Spleen (tissue), 11 donors: ENCODE measurements at regions not wholly inside any gene's neighbourhood (a gene's known extent, or its start where the extent isn't known, plus 50 kb on each side); places are given as distances from the start of the nearest gene placed in this dataset.

Experiments used
- DNase-seq: peaks from one replicate; pipeline ENCODE4 v3.0.0-alpha.2; 2020
- H3K27ac ChIP-seq, 8 donors: fragments of 200-600 bp; sonication (generic) in 7 of 8; 1 replicate in 4 of 8; 2 replicates in 4 of 8; pipeline versions ENCODE4 v1.5.0 to v1.8.0; 2016 to 2021; ENCODE audit warnings: inconsistent platforms in 4 of 8, mild to moderate bottlenecking in 4 of 8, moderate library complexity in 1 of 8
- H3K27me3 ChIP-seq, 7 donors: fragments of 200-600 bp; sonication (generic) in 6 of 7; replicated peaks in 1 of 7; 1 replicate in 4 of 7; 2 replicates in 3 of 7; pipeline versions ENCODE4 v1.5.0 to v1.8.0; 2016 to 2021; ENCODE audit warnings: inconsistent platforms in 3 of 7, mild to moderate bottlenecking in 1 of 7
- H3K36me3 ChIP-seq, 6 donors: fragments of 200-600 bp; sonication (generic) in 5 of 6; 1 replicate in 4 of 6; 2 replicates in 2 of 6; pipeline versions ENCODE4 v1.5.0 to v1.8.0; 2016 to 2021; ENCODE audit warnings: inconsistent platforms in 2 of 6
- H3K4me1 ChIP-seq, 6 donors: fragments of 200-600 bp; sonication (generic) in 5 of 6; 1 replicate in 3 of 6; 2 replicates in 3 of 6; pipeline versions ENCODE4 v1.5.0 to v1.8.0; 2016 to 2021; ENCODE audit warnings: inconsistent platforms in 3 of 6
- H3K4me3 ChIP-seq, 8 donors: fragments of 200-600 bp; sonication (generic) in 7 of 8; 1 replicate in 4 of 8; 2 replicates in 4 of 8; pipeline versions ENCODE4 v1.5.0 to v1.8.0; 2016 to 2021; ENCODE audit warnings: inconsistent platforms in 4 of 8, mild to moderate bottlenecking in 4 of 8, moderate library complexity in 2 of 8
- H3K9me3 ChIP-seq, 8 donors: fragments of 200-600 bp; sonication (generic) in 7 of 8; 1 replicate in 4 of 8; 2 replicates in 4 of 8; pipeline versions ENCODE4 v1.5.0 to v1.8.0; 2016 to 2021; ENCODE audit warnings: inconsistent platforms in 4 of 8
- POLR2A ChIP-seq, 3 donors: fragments of 450-650 bp; IDR thresholded peaks; one replicate each; pipeline ENCODE4 v1.5.1; 2017; ENCODE audit warnings: antibody characterized with exemption in 3 of 3, mild to moderate bottlenecking in 1 of 3
- POLR2AphosphoS5 ChIP-seq, 3 donors: sonication (generic); formaldehyde crosslinking; IDR thresholded peaks; one replicate each; pipeline ENCODE4 v1.5.1; 2017; ENCODE audit warnings: antibody characterized with exemption in 3 of 3
- WGBS, 5 donors: extraction: QIAGEN DNeasy Blood & Tissue Kit in 3 of 5; methylation state at CpG; one replicate each; pipeline versions ENCODE4 v1.1.5 to v1.1.7; 2013 to 2018; 5-methylcytosine and 5-hydroxymethylcytosine counted together
- intact Hi-C: fragments of 100-400 bp; cut with DNase I; formaldehyde crosslinking; loops from one replicate; pipeline ENCODE4 v1.15.0; 2023; ENCODE audit warnings: low total_unique reads
- TF ChIP-seq, protein P1 (sequence below), 11 experiments: fragments of 200-600 bp in 7 of 11; fragments of 450-650 bp in 4 of 11; sonication (generic) in 4 of 11; IDR thresholded peaks in 8 of 11; conservative IDR thresholded peaks in 3 of 11; 1 replicate in 7 of 11; 2 replicates in 4 of 11; pipeline versions ENCODE4 v1.4.0 to v1.8.0; 2016 to 2021; ENCODE audit warnings: antibody characterized with exemption in 11 of 11, inconsistent platforms in 4 of 11, mild to moderate bottlenecking in 1 of 11
- donor health status: healthy with polysubstance abuse.
- donor health status: DM: no; HTN: no; CAD: no; lungs with moderate emphysema.
- donor health status: DM: no; HTN: no; CAD: no.
- donor health status: Bipolar disorder and iron deficiency.
- donor health status: healthy.
- donor health status: DM: no; HTN: no; CAD: no.
- donor health status: DM: yes; HTN: yes; CAD: no.

DNA sequence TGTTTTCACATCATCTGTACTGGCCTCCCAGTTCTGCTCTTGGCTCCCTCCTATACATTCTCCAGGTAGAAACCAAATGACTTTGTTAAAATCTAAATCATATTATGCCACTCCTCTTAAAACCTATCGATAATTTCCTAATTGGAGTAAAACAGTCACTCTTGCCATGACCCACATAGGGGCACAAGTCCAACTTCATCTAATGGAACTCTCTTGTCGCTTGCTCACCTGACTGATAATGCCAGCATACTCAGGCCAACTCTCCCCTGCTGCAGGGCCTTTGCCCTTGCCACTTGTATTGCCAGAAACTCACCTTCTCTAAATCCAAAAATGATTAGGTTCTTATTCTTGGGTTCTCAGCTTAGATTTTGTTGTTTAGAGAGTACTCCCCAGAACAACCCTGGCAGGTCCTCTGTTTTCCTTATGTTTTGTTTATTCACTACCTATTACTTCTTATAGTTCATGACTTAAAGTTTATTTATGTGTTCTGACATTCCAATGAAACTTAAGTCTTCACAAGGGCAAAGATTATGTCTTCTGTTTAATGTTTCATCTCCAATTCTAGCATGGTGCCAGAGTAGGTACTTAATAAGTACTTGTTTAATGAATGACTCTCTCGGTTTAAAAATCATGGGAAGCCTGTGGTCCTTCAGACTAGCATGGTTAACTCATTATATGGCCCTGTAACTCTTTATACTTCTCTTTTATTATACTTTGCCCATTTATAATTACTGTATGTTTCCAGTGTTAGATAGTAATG lies 345.9 kb upstream of the SMIM30 start:
- no peak for DNase-seq
- Histone ChIP-seq H3K4me1 (no peaks in the 10 kb centered on the region), H3K27ac (no peak overlapping the region), H3K36me3 (no peaks in the 10 kb centered on the region), H3K4me3 (no peak overlapping the region), H3K27me3 (no peaks in the 10 kb centered on the region), H3K9me3 (peaks cover 0 to 25% (median 16%) of the 10 kb centered on the region in 8 donors)
- WGBS, 5 donors: 72 to 85% (median 79%) methylated on average over 3 of the region's 3 CpGs
- TF ChIP-seq, protein P1, sequence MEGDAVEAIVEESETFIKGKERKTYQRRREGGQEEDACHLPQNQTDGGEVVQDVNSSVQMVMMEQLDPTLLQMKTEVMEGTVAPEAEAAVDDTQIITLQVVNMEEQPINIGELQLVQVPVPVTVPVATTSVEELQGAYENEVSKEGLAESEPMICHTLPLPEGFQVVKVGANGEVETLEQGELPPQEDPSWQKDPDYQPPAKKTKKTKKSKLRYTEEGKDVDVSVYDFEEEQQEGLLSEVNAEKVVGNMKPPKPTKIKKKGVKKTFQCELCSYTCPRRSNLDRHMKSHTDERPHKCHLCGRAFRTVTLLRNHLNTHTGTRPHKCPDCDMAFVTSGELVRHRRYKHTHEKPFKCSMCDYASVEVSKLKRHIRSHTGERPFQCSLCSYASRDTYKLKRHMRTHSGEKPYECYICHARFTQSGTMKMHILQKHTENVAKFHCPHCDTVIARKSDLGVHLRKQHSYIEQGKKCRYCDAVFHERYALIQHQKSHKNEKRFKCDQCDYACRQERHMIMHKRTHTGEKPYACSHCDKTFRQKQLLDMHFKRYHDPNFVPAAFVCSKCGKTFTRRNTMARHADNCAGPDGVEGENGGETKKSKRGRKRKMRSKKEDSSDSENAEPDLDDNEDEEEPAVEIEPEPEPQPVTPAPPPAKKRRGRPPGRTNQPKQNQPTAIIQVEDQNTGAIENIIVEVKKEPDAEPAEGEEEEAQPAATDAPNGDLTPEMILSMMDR (IDR thresholded peaks at IDR 0.05 in 8 of 11, conservative IDR thresholded peaks at IDR 0.05 in 3 of 11): no peak
- TF ChIP-seq POLR2AphosphoS5 (IDR thresholded peaks at IDR 0.05) (no peak), POLR2A (IDR thresholded peaks at IDR 0.05) (no peak)
- intact Hi-C loops: no loop called here

DNA sequence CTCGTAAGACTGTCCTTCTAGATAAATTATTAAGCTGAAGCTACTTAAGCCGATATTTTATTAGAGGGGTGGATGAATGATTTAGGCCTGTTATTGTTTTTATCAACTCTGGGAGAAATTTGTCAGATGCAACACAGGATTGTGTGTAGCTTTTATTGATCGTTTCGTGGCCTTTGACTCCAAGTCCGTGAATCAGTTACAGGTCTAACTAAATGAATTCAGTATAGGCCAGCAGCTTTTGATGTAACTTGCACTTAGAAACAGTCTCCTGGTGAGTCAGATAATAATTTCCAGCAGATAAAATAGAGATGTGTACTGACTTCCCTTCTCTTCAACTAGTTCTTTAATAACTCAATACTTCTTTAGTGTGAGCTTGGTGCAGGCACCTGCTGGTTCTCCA lies 341.7 kb upstream of the SMIM30 start:
- Histone ChIP-seq H3K27me3 (no peaks in the 10 kb centered on the region), H3K9me3 (no peaks in the 10 kb centered on the region), H3K4me1 (no peaks in the 10 kb centered on the region), H3K27ac (no peak overlapping the region), H3K36me3 (no peaks in the 10 kb centered on the region), H3K4me3 (no peak overlapping the region)
- no peak for TF ChIP-seq POLR2A (IDR thresholded peaks at IDR 0.05)
- TF ChIP-seq POLR2AphosphoS5 (IDR thresholded peaks at IDR 0.05): no peak
- TF ChIP-seq, protein P1 (IDR thresholded peaks at IDR 0.05 in 8 of 11, conservative IDR thresholded peaks at IDR 0.05 in 3 of 11): no peak
- 76 to 83% (median 80%) methylated on average over 5 of the region's 5 CpGs for WGBS, 5 donors
- intact Hi-C loops: no loop called here
- no peak for DNase-seq

DNA sequence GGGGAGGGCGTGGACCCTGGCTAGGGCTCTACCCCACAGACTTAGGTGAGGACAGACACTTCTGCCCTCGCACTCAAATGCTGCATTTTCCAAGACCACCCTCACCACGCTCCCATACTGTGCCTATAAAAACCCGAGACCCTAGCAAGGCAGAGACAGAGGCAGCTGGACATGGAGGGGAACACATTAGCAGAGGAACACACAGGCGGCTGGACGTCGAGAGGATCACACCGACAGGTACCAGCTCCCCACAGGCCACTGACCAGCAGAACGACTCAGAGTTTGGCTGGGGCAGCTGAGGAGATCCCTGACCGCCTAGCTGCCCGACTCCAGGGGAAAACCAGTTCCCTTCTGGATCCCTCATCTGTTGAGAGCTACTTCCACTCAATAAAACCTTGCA lies 338.2 kb upstream of the SMIM30 start:
- no peak for DNase-seq
- WGBS, 5 donors: 79 to 91% (median 84%) methylated on average over 11 of the region's 11 CpGs
- Histone ChIP-seq H3K4me1 (no peaks in the 10 kb centered on the region), H3K27me3 (no peaks in the 10 kb centered on the region), H3K36me3 (no peaks in the 10 kb centered on the region), H3K27ac (no peak overlapping the region), H3K9me3 (no peaks in the 10 kb centered on the region), H3K4me3 (no peak overlapping the region)
- TF ChIP-seq, protein P1 (IDR thresholded peaks at IDR 0.05 in 8 of 11, conservative IDR thresholded peaks at IDR 0.05 in 3 of 11): no peak
- no peak for TF ChIP-seq POLR2AphosphoS5 (IDR thresholded peaks at IDR 0.05)
- no peak for TF ChIP-seq POLR2A (IDR thresholded peaks at IDR 0.05)
- intact Hi-C loops: no loop called here

DNA sequence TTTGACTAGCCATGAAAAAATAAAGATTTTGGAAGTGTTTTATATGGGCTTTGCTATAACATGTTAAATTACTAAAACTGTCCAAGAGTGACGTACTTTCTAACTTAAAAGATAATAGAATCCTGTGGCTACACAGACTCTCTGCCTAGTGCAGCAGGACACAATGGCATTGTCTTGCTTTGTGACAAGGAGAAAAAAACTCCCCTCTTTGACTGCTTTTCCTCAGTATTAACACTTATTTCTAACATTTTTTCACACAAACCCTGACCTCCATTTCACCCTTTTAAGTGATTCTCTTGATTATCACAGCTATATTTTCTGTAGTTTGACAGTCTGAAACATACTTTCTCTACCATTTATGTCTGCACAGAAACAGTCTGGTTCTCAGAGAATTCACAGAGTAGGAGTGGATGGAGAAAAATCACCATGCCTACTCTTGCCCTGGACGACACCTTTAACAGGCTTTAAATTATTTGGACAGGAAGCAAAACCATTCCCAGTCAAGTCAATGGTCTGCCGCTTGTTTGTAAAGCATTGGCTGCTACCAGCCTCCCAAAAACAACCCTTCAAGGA lies 336.3 kb upstream of the SMIM30 start:
- no peak overlapping the region for H3K4me3 ChIP-seq

More for the DNA sequence above, 336.3 kb upstream of the SMIM30 start:
- Histone ChIP-seq H3K4me1 (no peaks in the 10 kb centered on the region), H3K27ac (no peak overlapping the region), H3K27me3 (no peaks in the 10 kb centered on the region), H3K36me3 (no peaks in the 10 kb centered on the region), H3K9me3 (no peaks in the 10 kb centered on the region)
- WGBS, 5 donors: 38 to 50% (median 42%) methylated on average over 3 of the region's 3 CpGs
- DNase-seq: no peak
- intact Hi-C loops: no loop called here
- TF ChIP-seq POLR2AphosphoS5 (IDR thresholded peaks at IDR 0.05) (no peak), POLR2A (IDR thresholded peaks at IDR 0.05) (no peak)
- TF ChIP-seq, protein P1 (IDR thresholded peaks at IDR 0.05 in 8 of 11, conservative IDR thresholded peaks at IDR 0.05 in 3 of 11): no peak
